ENCODE measurements at regions not wholly inside any gene's neighbourhood (a gene's known extent, or its start where the extent isn't known, plus 50 kb on each side); places are given as distances from the start of the nearest gene placed in this dataset.
A peak's percentile ranks its signal among the peaks of the same experiment; 100 is the strongest.
"Not testable (repeated sequence)": the region's sequence is repeated elsewhere in the genome, so short reads cannot be mapped to it uniquely, and the experiment has no call there.

GRCh38 chr12:131229426-131230339, 276.0 kb downstream of the ADGRD1 start:
- Histone ChIP-seq H3K4me3 (ENCODE audit: low read depth in 1 of 3, low read length in 3 of 3) (no peak overlapping the region), H3K27ac (ENCODE audit: low read depth in 1 of 3, low read length in 2 of 3) (peak overlapping the region in 1 of 3 donors; percentile 38), H3K36me3 (ENCODE audit: control insufficient read depth in 3 of 3, insufficient read depth in 2 of 3, low read depth in 1 of 3, low read length in 3 of 3) (no peaks in the 10 kb centered on the region), H3K27me3 (ENCODE audit: control insufficient read depth in 3 of 3, insufficient read depth in 3 of 3, low read length in 3 of 3) (peaks cover 0 to 2% (median 0%) of the 10 kb centered on the region in 3 donors), H3K4me1 (ENCODE audit: control insufficient read depth in 3 of 3, insufficient read depth in 2 of 3, low read depth in 1 of 3, low read length in 2 of 3) (peaks cover 1 to 16% (median 2%) of the 10 kb centered on the region in 3 donors), H3K9me3 (ENCODE audit: control insufficient read depth in 2 of 2, insufficient read depth in 1 of 2, low read depth in 1 of 2, low read length in 1 of 2) (peaks cover 0 to 8% of the 10 kb centered on the region in 2 donors)
- FAIRE-seq (no peak), DNase-seq (peak; percentile 18 to 79)
- WGBS, 3 donors = 17 to 29% (median 28%) methylated on average over 17 of the region's 17 CpGs

DNA sequence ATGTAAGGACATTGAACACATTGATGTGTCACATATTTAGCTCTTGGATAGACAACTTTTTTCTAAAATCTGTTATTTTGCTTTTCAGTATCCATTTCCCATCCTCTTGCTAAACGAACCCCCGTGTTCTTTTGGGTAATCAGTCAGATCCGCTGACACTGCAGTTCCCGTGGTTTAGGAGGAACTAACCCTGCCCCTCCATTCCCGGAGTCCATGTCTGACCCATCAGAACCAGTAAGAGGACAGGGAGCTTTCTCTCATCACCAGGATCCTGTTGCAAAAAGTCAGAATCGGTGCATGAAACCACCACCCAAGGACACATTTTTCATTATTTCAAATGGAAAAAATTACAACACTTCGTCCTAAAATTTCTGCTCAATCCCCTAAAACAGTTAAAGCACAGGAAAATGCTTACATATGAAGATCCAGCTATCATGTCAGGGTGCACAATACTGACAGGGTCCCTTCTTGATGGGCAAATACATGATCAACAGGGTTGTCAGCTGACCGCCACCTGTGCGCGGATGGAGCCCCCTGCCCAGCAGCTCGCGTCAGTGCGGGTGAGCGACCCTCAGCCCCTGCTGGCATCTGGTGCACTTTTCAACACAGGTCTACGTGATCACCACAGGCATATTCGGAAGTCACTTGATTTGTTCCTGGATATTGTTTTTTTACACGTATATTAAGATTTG, 276.8 kb downstream of the ADGRD1 start:
- Histone ChIP-seq H3K36me3 (ENCODE audit: control insufficient read depth in 3 of 3, insufficient read depth in 2 of 3, low read depth in 1 of 3, low read length in 3 of 3) (no peaks in the 10 kb centered on the region), H3K27ac (ENCODE audit: low read depth in 1 of 3, low read length in 2 of 3) (no peak overlapping the region), H3K9me3 (ENCODE audit: control insufficient read depth in 2 of 2, insufficient read depth in 1 of 2, low read depth in 1 of 2, low read length in 1 of 2) (peaks cover 0 to 8% of the 10 kb centered on the region in 2 donors), H3K4me1 (ENCODE audit: control insufficient read depth in 3 of 3, insufficient read depth in 2 of 3, low read depth in 1 of 3, low read length in 2 of 3) (peaks cover 1 to 16% (median 2%) of the 10 kb centered on the region in 3 donors), H3K4me3 (ENCODE audit: low read depth in 1 of 3, low read length in 3 of 3) (no peak overlapping the region), H3K27me3 (ENCODE audit: control insufficient read depth in 3 of 3, insufficient read depth in 3 of 3, low read length in 3 of 3) (peaks cover 0 to 2% (median 0%) of the 10 kb centered on the region in 3 donors)
- 64 to 78% (median 77%) methylated on average over 17 of the region's 17 CpGs for WGBS, 3 donors
- DNase-seq (no peak), FAIRE-seq (no peak)

DNA sequence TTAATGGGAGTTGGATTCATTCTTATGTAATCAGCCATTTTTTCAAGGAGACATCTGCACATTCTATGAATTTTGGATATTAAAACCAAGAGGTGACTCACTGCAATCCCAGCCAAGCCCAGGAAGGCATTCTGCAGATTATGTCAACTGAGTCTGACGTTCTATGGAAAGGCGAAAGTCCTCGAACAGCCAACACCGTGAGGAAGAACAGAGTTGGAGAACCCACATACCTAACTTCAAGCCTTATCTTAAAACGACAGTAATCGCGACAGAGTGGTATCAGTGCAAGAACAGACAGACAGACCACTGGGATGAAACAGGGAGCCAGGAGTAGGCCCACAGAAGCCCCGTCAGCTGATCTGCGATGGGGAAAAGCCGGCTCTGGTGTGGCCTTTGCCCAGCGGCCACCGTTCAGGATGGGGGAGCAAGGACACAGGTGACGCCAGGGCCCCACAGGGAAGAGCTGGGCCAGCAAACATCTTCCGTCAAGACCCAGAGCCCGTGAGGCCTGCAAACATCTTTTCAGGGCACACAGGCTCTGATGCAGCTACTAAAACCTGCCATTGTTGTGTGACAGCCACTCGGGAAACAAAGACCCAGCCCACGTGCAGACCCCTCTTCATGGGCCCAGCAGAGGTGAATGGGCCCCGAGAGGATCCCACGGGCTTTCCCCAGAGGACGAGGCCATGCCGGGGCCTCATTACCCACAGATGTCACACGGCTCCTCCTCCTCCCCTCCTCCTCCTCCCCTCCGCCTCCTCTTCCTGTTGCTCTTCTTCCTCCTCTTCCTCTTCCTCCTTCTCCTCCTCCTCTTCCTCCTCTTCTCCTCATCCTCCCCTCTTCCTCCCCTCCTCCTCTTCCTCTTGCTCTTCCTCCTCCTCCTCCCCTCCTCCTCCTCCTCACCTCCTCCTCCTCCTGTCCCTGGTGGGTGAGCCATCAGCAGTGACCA, 277.6 kb downstream of the ADGRD1 start:
- Histone ChIP-seq H3K4me3 (ENCODE audit: low read depth in 1 of 3, low read length in 3 of 3) (no peak overlapping the region), H3K36me3 (ENCODE audit: control insufficient read depth in 3 of 3, insufficient read depth in 2 of 3, low read depth in 1 of 3, low read length in 3 of 3) (no peaks in the 10 kb centered on the region), H3K9me3 (ENCODE audit: control insufficient read depth in 2 of 2, insufficient read depth in 1 of 2, low read depth in 1 of 2, low read length in 1 of 2) (peaks cover 0 to 8% of the 10 kb centered on the region in 2 donors), H3K27me3 (ENCODE audit: control insufficient read depth in 3 of 3, insufficient read depth in 3 of 3, low read length in 3 of 3) (peaks cover 0 to 6% (median 0%) of the 10 kb centered on the region in 3 donors), H3K4me1 (ENCODE audit: control insufficient read depth in 3 of 3, insufficient read depth in 2 of 3, low read depth in 1 of 3, low read length in 2 of 3) (peaks cover 1 to 16% (median 2%) of the 10 kb centered on the region in 3 donors), H3K27ac (ENCODE audit: low read depth in 1 of 3, low read length in 2 of 3) (no peak overlapping the region)
- 74 to 80% (median 78%) methylated on average over 20 to 23 of the region's 23 CpGs for WGBS, 3 donors
- DNase-seq = no peak
- FAIRE-seq = no peak

- Histone ChIP-seq H3K27me3 (ENCODE audit: control insufficient read depth in 3 of 3, insufficient read depth in 3 of 3, low read length in 3 of 3) (peaks cover 0 to 6% (median 0%) of the 10 kb centered on the region in 3 donors), H3K4me1 (ENCODE audit: control insufficient read depth in 3 of 3, insufficient read depth in 2 of 3, low read depth in 1 of 3, low read length in 2 of 3) (peaks cover 1 to 16% (median 2%) of the 10 kb centered on the region in 3 donors)
- WGBS, 3 donors = 69 to 82% (median 73%) methylated on average over 5 of the region's 5 CpGs
Observed at GRCh38 chr12:131232036-131232435, 278.3 kb downstream of the ADGRD1 start.

DNA sequence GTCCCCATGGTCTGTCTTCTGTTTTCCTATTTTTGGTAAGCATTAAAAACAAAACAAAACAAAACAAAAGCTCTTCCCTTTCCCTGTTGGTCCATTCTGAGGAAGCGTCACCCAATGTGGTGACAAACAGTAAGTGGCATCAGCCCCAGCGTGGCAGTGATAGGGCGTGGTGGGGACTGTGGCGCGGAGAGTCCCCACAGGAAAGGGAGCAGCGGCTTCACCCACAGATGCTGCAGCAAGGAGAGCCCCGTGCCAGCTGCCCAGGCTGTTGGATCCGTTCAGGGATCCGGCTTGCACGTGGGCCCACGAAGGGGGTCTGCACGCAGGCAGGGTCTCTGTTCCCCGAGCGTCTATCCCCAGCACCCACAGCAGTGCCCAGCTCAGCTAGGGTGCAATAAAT, 279.2 kb downstream of the ADGRD1 start:
- H3K4me1 ChIP-seq (ENCODE audit: control insufficient read depth in 3 of 3, insufficient read depth in 2 of 3, low read depth in 1 of 3, low read length in 2 of 3) = peaks cover 1 to 16% (median 2%) of the 10 kb centered on the region in 3 donors
- FAIRE-seq; DNase-seq; H3K27ac ChIP-seq (ENCODE audit: low read depth in 1 of 3, low read length in 2 of 3); H3K27me3 ChIP-seq (ENCODE audit: control insufficient read depth in 3 of 3, insufficient read depth in 3 of 3, low read length in 3 of 3); H3K36me3 ChIP-seq (ENCODE audit: control insufficient read depth in 3 of 3, insufficient read depth in 2 of 3, low read depth in 1 of 3, low read length in 3 of 3); H3K9me3 ChIP-seq (ENCODE audit: control insufficient read depth in 2 of 2, insufficient read depth in 1 of 2, low read depth in 1 of 2, low read length in 1 of 2); H3K4me3 ChIP-seq (ENCODE audit: low read depth in 1 of 3, low read length in 3 of 3): not testable (repeated sequence)
- 77 to 91% (median 89%) methylated on average over 8 to 14 of the region's 14 CpGs for WGBS, 3 donors

More at GRCh38 chr12:131232036-131232435, 278.3 kb downstream of the ADGRD1 start:
- FAIRE-seq (no peak), DNase-seq (no peak)
- Histone ChIP-seq H3K27ac (ENCODE audit: low read depth in 1 of 3, low read length in 2 of 3) (no peak overlapping the region), H3K9me3 (ENCODE audit: control insufficient read depth in 2 of 2, insufficient read depth in 1 of 2, low read depth in 1 of 2, low read length in 1 of 2) (peaks cover 0 to 8% of the 10 kb centered on the region in 2 donors), H3K4me3 (ENCODE audit: low read depth in 1 of 3, low read length in 3 of 3) (no peak overlapping the region), H3K36me3 (ENCODE audit: control insufficient read depth in 3 of 3, insufficient read depth in 2 of 3, low read depth in 1 of 3, low read length in 3 of 3) (no peaks in the 10 kb centered on the region)

DNA sequence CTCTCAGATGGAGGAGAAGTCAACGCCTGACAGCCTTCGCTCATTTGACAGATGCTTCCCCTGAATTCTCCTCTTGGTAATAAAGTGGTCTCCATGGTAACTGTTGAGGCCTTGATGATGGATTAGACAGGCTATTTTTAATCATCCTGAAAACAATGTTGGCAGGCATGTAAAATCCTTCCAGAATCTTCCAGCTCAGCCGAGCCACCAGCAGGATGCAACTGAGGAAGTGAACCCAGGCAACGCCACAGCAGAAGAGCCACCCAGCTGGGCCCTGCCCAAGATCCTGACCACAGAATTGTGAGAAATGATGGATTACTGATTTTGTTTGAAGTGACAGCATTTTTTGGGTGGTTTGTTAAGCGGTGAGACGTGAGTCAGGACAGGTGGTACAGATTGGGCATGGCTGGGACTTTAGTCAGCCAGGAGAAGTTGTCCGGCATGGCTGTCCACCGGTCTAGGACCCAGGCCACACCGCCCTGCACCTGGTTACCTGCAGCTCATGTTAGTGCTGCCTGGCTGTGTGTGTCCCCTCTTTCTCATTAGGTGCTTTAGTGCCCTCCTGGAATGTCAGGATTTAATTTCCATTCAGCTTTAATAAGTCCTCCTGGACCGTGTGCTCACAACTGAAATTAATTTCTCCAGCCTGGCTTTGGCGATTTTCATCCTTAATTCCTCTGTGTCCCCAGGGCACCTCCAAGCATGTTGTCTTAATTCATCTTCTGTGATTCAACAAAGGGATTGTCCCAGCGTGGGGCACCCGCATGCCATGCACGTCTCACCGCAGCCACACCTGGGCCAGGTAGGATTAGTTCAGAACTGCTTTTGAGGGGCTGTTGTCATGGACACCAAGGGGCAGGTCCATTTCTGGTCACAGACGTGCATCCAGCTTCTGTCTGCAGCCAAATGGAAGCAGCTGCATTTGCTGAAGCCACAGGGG, 280.4 kb downstream of the ADGRD1 start:
- 55 to 73% (median 67%) methylated on average over 15 to 16 of the region's 16 CpGs for WGBS, 3 donors
- not testable (repeated sequence) for H3K36me3 ChIP-seq (ENCODE audit: control insufficient read depth in 3 of 3, insufficient read depth in 2 of 3, low read depth in 1 of 3, low read length in 3 of 3); H3K9me3 ChIP-seq (ENCODE audit: control insufficient read depth in 2 of 2, insufficient read depth in 1 of 2, low read depth in 1 of 2, low read length in 1 of 2); H3K27ac ChIP-seq (ENCODE audit: low read depth in 1 of 3, low read length in 2 of 3); H3K27me3 ChIP-seq (ENCODE audit: control insufficient read depth in 3 of 3, insufficient read depth in 3 of 3, low read length in 3 of 3); H3K4me3 ChIP-seq (ENCODE audit: low read depth in 1 of 3, low read length in 3 of 3); FAIRE-seq
- H3K4me1 ChIP-seq (ENCODE audit: control insufficient read depth in 3 of 3, insufficient read depth in 2 of 3, low read depth in 1 of 3, low read length in 2 of 3) = peaks cover 1 to 14% (median 2%) of the 10 kb centered on the region in 3 donors
- DNase-seq = peak in 1 of 2 donors; percentile 12

DNA sequence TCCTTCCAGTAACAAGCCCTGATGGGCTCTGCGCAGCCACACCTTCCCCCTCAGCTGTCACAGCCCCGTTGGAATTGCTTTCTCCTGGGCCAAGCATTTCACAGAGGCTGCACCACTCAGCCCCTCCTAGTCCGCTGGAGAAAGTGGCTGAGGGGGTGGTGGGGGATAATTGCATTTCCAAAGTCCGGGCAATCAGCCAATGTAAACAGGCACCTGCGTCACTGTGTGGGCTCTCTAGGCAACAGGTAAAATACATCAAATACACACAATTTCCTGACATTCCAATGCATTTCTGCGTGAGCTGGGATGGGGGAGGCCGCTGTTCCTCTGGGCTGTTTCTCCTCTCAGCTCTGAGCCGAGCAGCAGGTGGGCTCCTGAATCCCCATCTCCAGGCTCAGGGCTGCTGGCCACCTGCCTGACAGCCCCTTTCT, 281.1 kb downstream of the ADGRD1 start:
- not testable (repeated sequence) for H3K27me3 ChIP-seq (ENCODE audit: control insufficient read depth in 3 of 3, insufficient read depth in 3 of 3, low read length in 3 of 3); DNase-seq; H3K9me3 ChIP-seq (ENCODE audit: control insufficient read depth in 2 of 2, insufficient read depth in 1 of 2, low read depth in 1 of 2, low read length in 1 of 2); H3K36me3 ChIP-seq (ENCODE audit: control insufficient read depth in 3 of 3, insufficient read depth in 2 of 3, low read depth in 1 of 3, low read length in 3 of 3); H3K4me3 ChIP-seq (ENCODE audit: low read depth in 1 of 3, low read length in 3 of 3); H3K27ac ChIP-seq (ENCODE audit: low read depth in 1 of 3, low read length in 2 of 3); FAIRE-seq; H3K4me1 ChIP-seq (ENCODE audit: control insufficient read depth in 3 of 3, insufficient read depth in 2 of 3, low read depth in 1 of 3, low read length in 2 of 3)
- WGBS, 3 donors = 16 to 20% (median 19%) methylated on average over 3 to 4 of the region's 8 CpGs
